HFF-Myc (cell line): ENCODE measurements at regions not wholly inside any gene's neighbourhood (a gene's known extent, or its start where the extent isn't known, plus 50 kb on each side); places are given as distances from the start of the nearest gene placed in this dataset.

ENCODE experiments used
- DNase-seq: peaks from one replicate; pipeline ENCODE4 v3.0.0-alpha.2; 2011; ENCODE audit warnings: low read depth; ENCODE audit errors: extremely low read depth
- H3K4me3 ChIP-seq: replicated peaks from 2 replicates; pipeline ENCODE4 v1.5.1; 2011; ENCODE audit warnings: low read depth, mild to moderate bottlenecking, control low read depth, low read length
- TF ChIP-seq, protein P1 (sequence below): IDR thresholded peaks from 2 replicates; pipeline ENCODE4 v1.5.1; 2012; ENCODE audit warnings: mild to moderate bottlenecking, low read depth, low read length, control low read depth; ENCODE audit errors: missing control alignments

DNA sequence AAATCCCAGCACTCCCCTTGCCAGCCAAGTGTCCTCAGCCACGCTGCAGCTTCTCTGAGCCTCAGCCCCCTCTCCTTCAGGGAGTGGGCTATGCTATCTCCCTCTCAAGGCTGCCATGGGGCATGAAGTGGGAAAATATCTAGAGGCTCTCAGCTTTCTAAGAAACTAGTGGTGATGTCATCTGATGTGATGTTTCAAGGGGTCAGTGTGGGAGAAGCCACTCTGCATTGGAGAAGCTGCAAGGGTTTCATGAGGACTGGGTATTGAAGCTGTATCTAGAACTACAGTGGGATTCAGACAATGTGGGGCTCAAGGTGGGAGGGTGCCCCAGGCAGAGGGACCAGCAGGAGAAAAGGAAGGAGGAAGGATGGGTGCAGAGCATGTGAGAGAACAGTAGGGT is 210.2 kb downstream of the TLE3 start:
- TF ChIP-seq, protein P1, sequence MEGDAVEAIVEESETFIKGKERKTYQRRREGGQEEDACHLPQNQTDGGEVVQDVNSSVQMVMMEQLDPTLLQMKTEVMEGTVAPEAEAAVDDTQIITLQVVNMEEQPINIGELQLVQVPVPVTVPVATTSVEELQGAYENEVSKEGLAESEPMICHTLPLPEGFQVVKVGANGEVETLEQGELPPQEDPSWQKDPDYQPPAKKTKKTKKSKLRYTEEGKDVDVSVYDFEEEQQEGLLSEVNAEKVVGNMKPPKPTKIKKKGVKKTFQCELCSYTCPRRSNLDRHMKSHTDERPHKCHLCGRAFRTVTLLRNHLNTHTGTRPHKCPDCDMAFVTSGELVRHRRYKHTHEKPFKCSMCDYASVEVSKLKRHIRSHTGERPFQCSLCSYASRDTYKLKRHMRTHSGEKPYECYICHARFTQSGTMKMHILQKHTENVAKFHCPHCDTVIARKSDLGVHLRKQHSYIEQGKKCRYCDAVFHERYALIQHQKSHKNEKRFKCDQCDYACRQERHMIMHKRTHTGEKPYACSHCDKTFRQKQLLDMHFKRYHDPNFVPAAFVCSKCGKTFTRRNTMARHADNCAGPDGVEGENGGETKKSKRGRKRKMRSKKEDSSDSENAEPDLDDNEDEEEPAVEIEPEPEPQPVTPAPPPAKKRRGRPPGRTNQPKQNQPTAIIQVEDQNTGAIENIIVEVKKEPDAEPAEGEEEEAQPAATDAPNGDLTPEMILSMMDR = no peak
- no peak overlapping the region for H3K4me3 ChIP-seq
- DNase-seq = no peak

DNA sequence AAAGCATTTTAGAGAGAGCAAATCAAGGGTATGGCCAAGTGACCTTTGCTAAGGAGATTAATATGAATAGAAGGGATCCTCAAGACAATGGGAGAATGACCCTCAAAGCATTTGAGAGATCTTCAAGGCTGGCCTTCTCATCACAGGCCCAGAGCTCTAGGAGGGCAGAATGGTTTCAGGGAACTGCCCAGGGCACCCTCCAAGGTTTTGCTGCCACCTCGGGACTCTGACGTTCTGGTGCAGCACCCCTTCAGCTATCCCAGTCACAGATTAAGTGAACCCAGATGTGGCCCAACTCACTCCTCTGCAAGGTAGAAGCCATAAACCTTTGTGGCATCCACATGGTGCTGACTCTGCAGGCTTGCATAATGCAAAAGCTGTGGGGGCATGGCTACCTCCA is 209.3 kb downstream of the TLE3 start:
- DNase-seq = no peak
- H3K4me3 ChIP-seq = no peak overlapping the region
- TF ChIP-seq, protein P1 = no peak

DNA sequence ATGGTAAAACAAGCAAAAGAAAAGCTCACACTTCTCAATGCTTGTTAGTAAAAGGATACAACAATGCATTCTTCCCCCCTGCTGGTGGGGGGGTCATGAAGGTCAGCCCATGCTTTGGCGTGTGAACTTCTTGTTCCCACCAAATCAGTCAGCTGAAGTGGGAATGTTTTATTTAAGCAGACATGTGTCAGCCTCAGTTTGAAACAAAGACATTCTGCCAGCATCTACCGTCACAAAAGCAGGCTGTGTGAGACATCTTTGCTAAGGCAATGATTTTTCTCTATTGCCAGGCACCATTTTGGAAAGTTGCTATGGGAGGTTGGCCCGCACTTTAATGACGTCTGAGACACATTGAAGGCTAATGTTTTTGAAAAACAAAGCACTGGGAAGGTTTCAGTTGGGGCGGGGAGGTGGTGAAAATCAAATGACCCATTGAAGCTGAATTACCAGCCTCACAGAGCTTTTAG is 206.6 kb downstream of the TLE3 start:
- no peak overlapping the region for H3K4me3 ChIP-seq
- no peak for DNase-seq
- TF ChIP-seq, protein P1 = no peak

DNA sequence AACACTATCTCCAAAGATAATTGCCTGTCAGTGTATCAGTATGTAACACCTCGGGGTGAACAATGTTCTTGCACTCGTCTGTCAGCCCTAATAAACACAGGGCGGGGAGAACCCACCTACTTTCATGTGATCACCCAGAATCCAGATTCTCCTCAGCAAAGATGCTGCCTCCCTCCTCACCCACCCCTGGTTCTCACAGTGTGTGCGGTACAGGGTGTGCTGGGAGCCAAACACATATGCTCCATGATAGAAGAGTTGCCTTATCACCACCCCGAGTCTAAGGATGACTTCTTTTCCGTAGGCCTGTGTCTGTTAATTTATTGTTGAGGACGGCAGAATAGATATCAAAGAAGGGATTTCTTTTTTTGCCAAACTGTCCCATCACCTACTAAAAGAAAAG is 206.1 kb downstream of the TLE3 start:
- H3K4me3 ChIP-seq = no peak overlapping the region
- DNase-seq = no peak
- TF ChIP-seq, protein P1 = no peak

DNA sequence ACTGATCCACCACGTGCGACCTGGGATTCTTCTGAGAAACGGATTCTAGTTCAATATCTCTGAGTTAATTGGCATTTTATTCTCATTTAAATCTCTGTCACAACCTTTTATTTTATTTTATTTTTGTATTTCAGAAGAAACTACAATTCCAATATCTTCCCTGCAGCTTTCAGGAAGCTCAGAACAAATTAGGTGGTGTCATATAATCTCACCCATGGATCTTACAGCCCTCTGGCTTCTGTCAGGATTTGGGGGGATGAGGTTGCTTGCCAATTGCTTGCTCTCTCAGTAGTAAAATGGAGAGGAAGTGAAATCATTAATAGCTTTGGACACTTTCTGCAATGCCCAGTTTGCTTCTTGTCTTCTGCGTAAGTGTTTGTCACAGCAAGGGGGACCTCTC is 205.4 kb downstream of the TLE3 start:
- TF ChIP-seq, protein P1 = no peak
- no peak for DNase-seq
- no peak overlapping the region for H3K4me3 ChIP-seq

DNA sequence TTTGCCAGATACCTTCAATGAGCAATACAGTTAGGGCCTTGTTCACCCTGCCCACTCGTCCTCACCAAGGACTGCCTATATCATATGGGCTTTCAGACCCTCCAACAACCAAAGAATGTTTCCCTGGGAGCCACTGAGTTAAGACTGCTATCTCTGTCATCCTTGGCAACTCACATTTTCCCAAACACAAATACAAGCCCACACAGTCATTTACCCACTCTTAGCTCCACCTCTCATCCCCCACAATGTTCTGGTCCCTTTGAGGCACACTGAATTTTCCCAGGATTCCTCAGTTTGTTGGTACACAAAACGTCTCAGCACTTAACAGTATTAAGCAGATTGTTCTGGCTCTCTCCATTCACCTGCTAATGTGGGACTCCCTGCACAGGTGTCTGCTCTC is 204.6 kb downstream of the TLE3 start:
- no peak overlapping the region for H3K4me3 ChIP-seq
- TF ChIP-seq, protein P1 = no peak
- no peak for DNase-seq

DNA sequence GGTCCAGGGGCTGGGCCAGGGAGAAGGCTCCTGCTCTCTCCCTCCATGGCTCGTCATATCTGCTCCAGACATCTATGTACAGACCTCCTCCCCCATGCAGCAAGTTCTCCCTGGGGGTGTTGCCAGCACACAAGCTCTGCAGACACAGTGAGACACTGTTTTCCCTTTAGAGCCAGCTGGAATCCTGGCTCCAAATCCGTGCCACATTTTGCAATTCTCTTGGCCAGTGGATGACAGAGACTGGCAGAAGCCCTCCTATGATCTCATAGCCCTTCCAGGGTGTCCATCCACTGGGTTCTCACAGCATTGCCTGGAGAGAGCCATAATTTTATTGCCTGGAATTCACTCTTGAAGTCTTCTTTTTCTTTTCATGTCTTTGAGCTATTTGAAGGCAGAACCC is 203.9 kb downstream of the TLE3 start:
- TF ChIP-seq, protein P1 = no peak
- DNase-seq = peak; percentile 2
- H3K4me3 ChIP-seq = no peak overlapping the region
